ENCODE measurements at regions not wholly inside any gene's neighbourhood (a gene's known extent, or its start where the extent isn't known, plus 50 kb on each side); places are given as distances from the start of the nearest gene placed in this dataset.
"Not testable (repeated sequence)": the region's sequence is repeated elsewhere in the genome, so short reads cannot be mapped to it uniquely, and the experiment has no call there.

- peak; percentile 35 for DNase-seq
Measured at GRCh38 chr3:77707281-77707680, 667.4 kb downstream of the ROBO2 start.

DNA sequence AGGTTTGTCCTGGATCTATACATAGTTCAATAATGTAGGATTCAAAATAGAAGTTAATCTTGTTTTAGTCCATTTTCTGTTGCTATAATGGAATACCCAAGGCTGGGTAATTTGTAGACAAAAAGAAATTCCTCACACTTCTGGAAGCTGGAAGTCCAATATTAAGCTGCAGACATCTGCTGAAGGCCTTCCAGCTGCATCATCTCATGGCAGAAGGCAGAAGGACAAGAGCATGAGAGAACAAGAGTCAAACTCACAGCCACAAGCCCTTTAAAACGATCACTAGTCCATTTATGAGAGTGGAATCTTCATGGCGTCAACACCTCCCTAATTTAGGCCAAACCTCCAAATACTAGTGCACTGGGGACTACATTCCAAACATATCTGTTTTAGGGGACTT lies 669.3 kb downstream of the ROBO2 start:
- DNase-seq: peak; percentile 2

DNA sequence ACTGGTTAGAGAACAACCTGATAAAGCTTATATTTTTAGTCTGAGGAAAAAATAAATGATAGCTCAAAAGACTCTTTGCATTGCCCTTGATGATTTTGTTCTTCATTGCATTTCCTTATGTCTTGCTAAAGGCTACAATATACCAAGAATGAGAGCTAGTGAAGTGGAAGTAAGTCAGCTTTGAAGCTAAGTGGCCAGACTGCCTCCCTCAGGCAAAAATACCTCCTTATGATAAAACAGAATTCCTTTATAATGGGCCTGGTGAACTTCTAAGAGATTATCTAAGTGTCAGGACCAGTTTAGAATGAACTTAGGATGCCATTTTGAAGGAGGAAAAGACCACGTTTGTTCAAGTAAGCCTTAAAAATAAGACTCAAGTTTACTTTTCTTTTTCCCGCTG lies 678.4 kb downstream of the ROBO2 start:
- no peak for DNase-seq

GRCh38 chr3:77720460-77720971 lies 680.6 kb downstream of the ROBO2 start:
- no peak for DNase-seq

DNA sequence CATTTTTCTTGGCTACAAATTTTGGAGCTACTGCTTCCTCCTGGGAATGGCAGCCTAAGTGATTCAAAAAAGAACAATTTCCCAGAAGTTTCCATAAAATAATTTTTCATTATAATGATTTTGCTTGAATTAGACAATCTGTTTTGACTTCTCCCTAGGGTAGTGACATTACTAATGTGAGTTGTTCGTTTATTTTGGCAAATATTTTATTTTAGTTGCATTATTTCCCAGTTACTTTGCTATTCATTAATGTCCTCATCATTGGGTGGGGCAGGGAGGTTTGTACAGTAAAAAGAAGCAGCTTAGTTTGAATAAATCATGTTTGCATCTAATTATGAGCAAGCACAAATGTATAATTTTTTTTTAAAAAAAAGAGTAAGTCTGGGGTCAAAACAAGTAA lies 686.6 kb downstream of the ROBO2 start:
- peak; percentile 64 for DNase-seq

GRCh38 chr3:77746048-77746447 lies 706.1 kb downstream of the ROBO2 start:
- peak; percentile 5 for DNase-seq

GRCh38 chr3:77746892-77747291 lies 707.0 kb downstream of the ROBO2 start:
- no peak for DNase-seq

- DNase-seq: not testable (repeated sequence)
Measured at GRCh38 chr3:77756397-77756975, 716.6 kb downstream of the ROBO2 start.

DNA sequence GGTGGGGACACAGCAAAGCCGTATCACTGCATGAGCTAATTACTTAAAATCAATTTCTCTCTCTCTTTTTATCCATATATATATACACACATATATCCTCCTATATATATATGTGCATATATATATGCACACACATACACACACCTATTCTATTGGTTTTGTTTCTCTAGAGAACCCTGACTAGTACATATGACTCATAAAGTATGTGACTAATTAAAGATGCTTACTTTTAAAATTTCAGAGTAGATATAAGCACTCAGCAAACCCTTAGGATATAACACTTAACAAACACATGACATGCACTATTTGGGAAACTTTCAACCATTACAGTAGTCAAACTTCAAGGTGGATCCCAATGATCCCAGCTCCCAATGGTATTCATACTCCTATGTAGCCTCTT lies 732.6 kb downstream of the ROBO2 start:
- DNase-seq: no peak

- DNase-seq: no peak
Measured at GRCh38 chr3:77773084-77773483, 733.2 kb downstream of the ROBO2 start.

GRCh38 chr3:77780278-77780996 lies 740.5 kb downstream of the ROBO2 start:
- no peak for DNase-seq

DNA sequence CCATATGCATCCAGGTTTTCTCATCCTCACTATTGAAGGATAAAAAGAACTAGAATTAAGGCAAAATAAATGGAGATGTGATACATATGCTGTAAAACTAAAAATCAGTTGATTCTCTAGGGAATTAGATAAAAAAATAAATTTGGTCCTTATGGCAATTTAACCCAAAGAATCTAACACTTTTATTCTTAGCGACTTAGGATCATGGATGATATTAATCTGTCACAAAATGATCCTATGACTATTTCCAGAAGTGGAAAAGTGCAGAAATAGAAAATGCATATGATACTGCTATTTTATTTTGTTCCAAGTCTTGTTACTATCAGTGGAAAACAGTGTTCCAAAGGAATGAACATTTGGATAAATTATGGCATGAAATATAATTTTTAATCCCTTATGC lies 746.3 kb downstream of the ROBO2 start:
- no peak for DNase-seq

DNA sequence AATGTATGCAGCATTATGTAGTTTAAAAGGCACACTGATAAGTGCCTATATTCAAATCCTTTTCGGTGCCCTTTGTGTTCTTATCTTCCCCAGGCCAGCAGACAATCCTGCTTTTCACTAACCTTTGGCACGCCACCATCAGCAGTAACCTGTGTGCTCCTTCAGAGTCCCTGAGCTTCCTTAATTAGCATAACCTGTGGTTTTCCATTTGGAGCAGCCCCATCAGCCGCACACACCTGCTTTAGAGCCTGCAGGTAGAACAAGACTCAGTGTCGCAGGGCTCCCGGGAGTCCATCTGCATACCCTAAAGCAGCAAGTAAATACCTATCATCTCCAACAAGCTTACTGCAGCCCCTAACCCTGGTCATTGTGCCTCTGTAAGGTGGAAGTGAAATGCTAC lies 755.1 kb downstream of the ROBO2 start:
- DNase-seq: no peak

- no peak for DNase-seq
Measured at GRCh38 chr3:77799278-77799677, 759.4 kb downstream of the ROBO2 start.

DNA sequence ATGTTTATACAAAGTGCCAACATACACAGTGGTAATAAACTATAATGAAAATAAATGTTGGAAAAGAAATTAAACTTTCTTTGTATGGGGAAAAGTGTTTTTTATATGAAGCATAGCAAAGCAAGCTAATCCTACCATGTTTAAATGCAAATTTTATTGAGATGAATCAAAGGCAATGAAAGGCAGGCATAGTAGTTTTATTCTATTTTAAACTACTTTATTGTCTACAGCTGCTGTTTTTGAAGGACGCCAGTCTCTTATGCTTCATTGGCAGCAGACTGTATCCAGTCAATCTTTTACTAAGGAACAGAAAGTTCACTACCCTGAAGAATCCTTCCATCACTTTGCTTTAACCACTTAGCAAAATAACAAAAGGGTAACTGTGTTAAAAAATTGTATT lies 761.0 kb downstream of the ROBO2 start:
- no peak for DNase-seq

DNA sequence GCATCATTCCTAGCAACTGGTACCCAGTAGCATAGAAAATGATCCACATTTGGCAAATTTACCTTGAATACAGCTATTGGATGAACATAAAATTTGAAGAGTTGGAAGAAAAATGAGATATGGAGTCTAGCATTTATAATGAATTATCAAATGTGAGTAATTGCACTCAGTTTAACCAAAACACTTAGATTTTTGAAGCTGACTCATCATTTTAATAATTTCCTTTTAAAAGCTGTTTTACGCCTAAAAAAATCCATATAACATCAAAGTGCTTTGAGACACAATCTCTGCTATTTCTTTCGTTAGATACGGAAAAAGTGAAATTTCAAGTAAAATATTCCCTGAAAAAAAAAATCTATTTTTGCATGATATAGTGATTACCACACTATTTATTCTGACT lies 767.4 kb downstream of the ROBO2 start:
- DNase-seq: no peak

DNA sequence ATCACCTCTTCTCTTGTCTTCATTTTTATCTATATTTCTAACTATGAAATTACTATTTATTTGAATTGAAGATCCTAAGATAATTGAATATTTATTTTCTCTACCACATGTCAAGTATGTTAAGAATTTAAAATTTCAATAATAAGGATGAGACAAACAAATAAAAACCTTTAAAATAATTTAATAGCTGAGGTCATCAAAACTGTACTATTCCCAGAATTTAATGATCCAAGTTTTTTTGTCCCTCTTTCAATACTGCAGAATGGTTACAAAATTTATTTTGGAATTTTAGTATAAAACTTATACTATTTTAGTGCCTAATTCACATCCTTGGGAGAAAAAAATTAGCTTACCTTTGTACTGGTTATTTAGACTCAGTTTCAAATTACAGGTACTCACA lies 774.9 kb downstream of the ROBO2 start:
- DNase-seq: no peak

DNA sequence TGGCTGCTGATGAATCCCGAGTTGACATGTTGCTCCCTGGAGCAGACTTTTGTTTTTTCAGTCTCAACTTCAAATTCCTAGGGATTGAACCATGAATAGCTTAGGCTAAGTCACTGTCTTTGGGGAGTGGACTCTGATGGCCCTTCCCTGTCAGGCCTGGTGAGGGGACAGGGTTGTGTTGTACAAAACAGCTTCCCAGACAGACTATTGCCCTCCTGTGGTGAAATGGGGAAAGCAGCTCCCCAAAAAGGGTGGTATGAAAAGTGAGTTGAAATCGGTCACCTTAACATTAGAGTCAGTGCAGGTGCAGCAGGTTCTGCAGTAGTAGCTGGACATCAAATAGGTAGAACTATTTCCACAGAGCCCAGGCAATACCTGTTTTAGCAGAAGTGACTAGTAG lies 775.6 kb downstream of the ROBO2 start:
- no peak for DNase-seq

DNA sequence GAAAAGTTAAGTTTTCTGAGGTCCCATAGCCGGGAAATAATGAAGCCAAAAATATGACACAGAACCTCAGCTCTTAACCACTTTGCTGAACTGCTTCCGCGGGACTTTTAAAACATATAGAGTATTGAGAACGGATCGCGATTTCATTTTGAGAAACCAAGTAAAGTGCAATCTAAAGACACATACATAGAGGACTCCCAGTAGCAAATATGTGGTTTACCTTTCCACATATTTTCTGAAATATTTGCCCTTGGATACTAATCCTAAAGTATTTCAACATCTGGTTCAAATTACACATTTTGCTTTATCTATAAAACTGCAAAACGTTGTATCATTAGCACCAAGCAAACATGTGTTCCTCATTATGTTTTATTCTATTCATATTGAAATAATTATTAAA lies 776.5 kb downstream of the ROBO2 start:
- DNase-seq: no peak

DNA sequence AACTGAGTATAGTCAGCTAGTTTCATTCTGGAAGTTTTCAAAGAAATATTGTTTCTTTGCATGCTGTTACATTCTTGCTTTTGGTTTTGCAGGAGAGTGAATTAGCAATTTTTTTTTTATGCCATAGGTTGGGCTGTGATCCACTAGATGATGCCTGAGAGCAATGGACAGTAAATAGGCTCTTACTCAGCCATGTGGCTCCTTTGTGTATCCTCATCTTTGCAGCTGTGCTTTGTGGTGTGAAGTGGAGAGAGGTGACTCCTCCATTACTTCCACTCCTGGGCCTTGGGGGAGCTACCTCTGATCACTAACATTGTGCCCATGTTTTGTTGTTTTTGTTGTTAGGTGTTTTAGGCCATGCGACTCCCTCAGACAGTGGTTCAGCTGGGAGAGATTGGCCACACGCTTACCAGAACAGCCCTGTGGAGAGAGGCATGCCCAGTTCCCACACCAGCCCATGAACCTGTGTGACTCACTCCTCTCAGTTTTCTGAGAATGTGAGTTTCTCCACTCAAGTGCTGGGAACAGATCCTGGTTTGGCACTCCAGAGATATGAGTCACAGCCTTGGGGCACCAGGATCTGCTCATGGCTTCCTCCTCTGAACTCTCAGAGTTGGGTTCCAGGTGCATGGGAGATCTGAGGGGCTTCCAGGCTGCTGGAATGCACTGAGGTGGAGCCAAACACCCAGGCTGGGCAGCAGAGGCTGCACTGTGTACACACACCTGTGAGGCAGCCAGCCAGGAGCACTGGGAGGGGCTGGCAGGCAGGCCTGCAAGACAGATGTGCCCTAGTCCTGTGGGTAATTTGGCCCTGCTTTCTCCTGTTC lies 785.3 kb downstream of the ROBO2 start:
- peak; percentile 95 for DNase-seq

GRCh38 chr3:77835921-77836320 lies 796.0 kb downstream of the ROBO2 start:
- peak; percentile 42 for DNase-seq

- DNase-seq: no peak
Measured at GRCh38 chr3:77837456-77838025, 797.6 kb downstream of the ROBO2 start.

GRCh38 chr3:77859156-77859555 lies 819.3 kb downstream of the ROBO2 start:
- DNase-seq: no peak
